GM12878 (cell line): ENCODE measurements at regions not wholly inside any gene's neighbourhood (a gene's known extent, or its start where the extent isn't known, plus 50 kb on each side); places are given as distances from the start of the nearest gene placed in this dataset.

ENCODE experiments used
- ATAC-seq: fragments of 200-7000 bp; cut with Tn5 transposase; 3 replicates; pipeline ENCODE4 v1.9.1; 2020; ENCODE audit warnings: mild to moderate bottlenecking, moderate library complexity
- BruUV-seq: library from RNA; stranded (reverse); fragments of 400-500 nt; replicated peaks from 2 replicates; lab custom pipeline; 2021; lab: Mats Ljungman, UMichigan
- CTCF ChIA-PET: fragments of 300-600 bp; sonication (Branson Sonifier 250); formaldehyde crosslinking; extraction: SDS; loops from one replicate; lab custom pipeline; 2021; ENCODE audit warnings: inconsistent platforms; lab: Yijun Ruan, JAX
- POLR2A ChIA-PET: fragments of 350-600 bp; formaldehyde crosslinking; extraction: SDS; loops from one replicate; lab custom pipeline; 2021; ENCODE audit warnings: inconsistent platforms; lab: Charles Lee
- RAD21 ChIA-PET: fragments of 300-600 bp; sonication (Branson Sonifier 250); formaldehyde crosslinking; loops from one replicate; lab custom pipeline; 2023; ENCODE audit warnings: antibody characterized with exemption; ENCODE audit not compliant: unreplicated experiment; lab: Charles Lee
- SMC1A ChIA-PET: fragments of 300-600 bp; sonication (Branson Sonifier 250); formaldehyde crosslinking; loops from one replicate; lab custom pipeline; 2023; ENCODE audit not compliant: unreplicated experiment, uncharacterized antibody; lab: Charles Lee
- DNase-seq: peaks from one replicate; pipeline ENCODE4 v3.0.0-alpha.2; 2011; ENCODE audit warnings: low read depth, low spot score
- FAIRE-seq: peaks from 3 replicates; lab custom pipeline; 2011; peaks lifted over from hg19 to GRCh38; lab: Jason Lieb, UNC
- H2AFZ ChIP-seq: 2 replicates; pipeline ENCODE4 v1.6.0; 2011; ENCODE audit warnings: low read depth, low read length, control low read depth; ENCODE audit not compliant: control insufficient read depth
- H3K27ac ChIP-seq: 2 replicates; pipeline ENCODE4 v1.5.1; 2011; ENCODE audit warnings: control low read depth; ENCODE audit not compliant: control insufficient read depth, insufficient read depth
- H3K27me3 ChIP-seq, 2 experiments: replicated peaks in 1 of 2; 2 replicates each; pipeline versions ENCODE4 v1.6.0 to v1.6.1; 2011; ENCODE audit warnings: low read length in 1 of 2; ENCODE audit not compliant: control insufficient read depth in 2 of 2, insufficient read depth in 2 of 2
- H3K36me3 ChIP-seq, 2 experiments: 2 replicates each; pipeline ENCODE4 v1.5.1; 2011; ENCODE audit warnings: low read length in 1 of 2; ENCODE audit not compliant: control insufficient read depth in 2 of 2, insufficient read depth in 2 of 2
- H3K4me1 ChIP-seq: 2 replicates; pipeline ENCODE4 v1.6.1; 2011; ENCODE audit warnings: mild to moderate bottlenecking, low read length, moderate library complexity, mixed read lengths; ENCODE audit not compliant: control insufficient read depth, insufficient read depth
- H3K4me2 ChIP-seq: 2 replicates; pipeline ENCODE4 v1.6.0; 2011; ENCODE audit warnings: control low read depth; ENCODE audit not compliant: control insufficient read depth, insufficient read depth
- H3K4me3 ChIP-seq: fragments of 200-600 bp; sonication (generic); 2 replicates; pipeline ENCODE4 v1.5.1; 2016
- H3K79me2 ChIP-seq: 2 replicates; pipeline ENCODE4 v1.6.0; 2011; ENCODE audit warnings: low read length; ENCODE audit not compliant: control insufficient read depth, insufficient read depth
- H3K9ac ChIP-seq: 2 replicates; pipeline ENCODE4 v1.8.0; 2011; ENCODE audit warnings: low read length, control low read depth, mixed read lengths; ENCODE audit not compliant: control insufficient read depth, insufficient read depth
- H3K9me3 ChIP-seq: replicated peaks from 3 replicates; pipeline ENCODE4 v1.5.1; 2011; ENCODE audit warnings: mild to moderate bottlenecking, low read length; ENCODE audit not compliant: control insufficient read depth, insufficient read depth
- H4K20me1 ChIP-seq: 2 replicates; pipeline ENCODE4 v1.6.0; 2011; ENCODE audit not compliant: control insufficient read depth, insufficient read depth
- ATF7 ChIP-seq: fragments of 450-650 bp; IDR thresholded peaks from 2 replicates; pipeline ENCODE4 v1.6.1; 2016; ENCODE audit warnings: low read depth, mild to moderate bottlenecking
- BRCA1 ChIP-seq: IDR thresholded peaks from 2 replicates; pipeline ENCODE4 v1.6.1; 2011; ENCODE audit warnings: low read depth, low read length, improper control_type of control experiment
- CHD1 ChIP-seq: IDR thresholded peaks from 2 replicates; pipeline ENCODE4 v1.6.1; 2012; ENCODE audit warnings: low read depth, low read length, improper control_type of control experiment
- EP300 ChIP-seq, 2 experiments: fragments of 150-350 bp in 1 of 2; IDR thresholded peaks; 2 replicates each; pipeline ENCODE4 v1.6.1; 2011 to 2012; ENCODE audit warnings: low read depth in 2 of 2, low read length in 2 of 2, borderline replicate concordance in 1 of 2, improper control_type of control experiment in 1 of 2, inconsistent platforms in 1 of 2; ENCODE audit not compliant: control insufficient read depth in 1 of 2
- FOXM1 ChIP-seq: IDR thresholded peaks from 2 replicates; pipeline ENCODE4 v1.6.1; 2012; ENCODE audit warnings: low read depth, mild to moderate bottlenecking, inconsistent platforms, low read length, moderate library complexity
- IRF3 ChIP-seq: fragments of 450-650 bp; IDR thresholded peaks from 2 replicates; pipeline ENCODE4 v1.6.1; 2014; ENCODE audit warnings: mild to moderate bottlenecking
- KAT2A ChIP-seq: conservative IDR thresholded peaks from 2 replicates; pipeline ENCODE4 v1.6.1; 2011; ENCODE audit warnings: low read depth, low read length; ENCODE audit not compliant: control insufficient read depth
- PBX3 ChIP-seq: IDR thresholded peaks from 2 replicates; pipeline ENCODE4 v1.6.1; 2011; ENCODE audit warnings: mild to moderate bottlenecking, low read depth, low read length, moderate library complexity; ENCODE audit not compliant: insufficient replicate concordance
- REST ChIP-seq: IDR thresholded peaks from 2 replicates; pipeline ENCODE4 v1.6.1; 2012; ENCODE audit warnings: mild to moderate bottlenecking, low read depth, low read length
- SKIL ChIP-seq: fragments of 450-650 bp; IDR thresholded peaks from 2 replicates; pipeline ENCODE4 v1.6.1; 2017; ENCODE audit warnings: mild to moderate bottlenecking, low read depth, inconsistent platforms; ENCODE audit not compliant: poor library complexity, severe bottlenecking
- SMARCA5 ChIP-seq: fragments of 450-650 bp; IDR thresholded peaks from 2 replicates; pipeline ENCODE4 v1.6.1; 2017; ENCODE audit warnings: mild to moderate bottlenecking
- SPI1 ChIP-seq: IDR thresholded peaks from 2 replicates; pipeline ENCODE4 v1.6.1; 2011; ENCODE audit warnings: low read depth, mild to moderate bottlenecking, low read length, moderate library complexity, borderline replicate concordance; ENCODE audit not compliant: insufficient read depth
- STAT1 ChIP-seq: fragments of 450-650 bp; conservative IDR thresholded peaks from 2 replicates; pipeline ENCODE4 v1.6.1; 2014; ENCODE audit warnings: antibody characterized with exemption, mild to moderate bottlenecking
- TCF12 ChIP-seq: IDR thresholded peaks from 2 replicates; pipeline ENCODE4 v1.6.1; 2011; ENCODE audit warnings: low read depth, mild to moderate bottlenecking, low read length
- ZNF622 ChIP-seq: fragments of 450-650 bp; IDR thresholded peaks from 2 replicates; pipeline ENCODE4 v1.6.1; 2017; ENCODE audit warnings: mild to moderate bottlenecking, inconsistent platforms
- WGBS: methylation state at CpG from one replicate; pipeline ENCODE4 v1.1.6; 2016; ENCODE audit warnings: low lambda C conversion rate; ENCODE audit not compliant: insufficient replicate concordance, insufficient coverage; ENCODE audit errors: missing lambda C conversion rate; 5-methylcytosine and 5-hydroxymethylcytosine counted together
- in situ Hi-C: fragments of 300-500 bp; cut with MboI; formaldehyde crosslinking; loops from 9 replicates; pipeline ENCODE4 v1.14.3; 2018; ENCODE audit warnings: mixed read lengths
- intact Hi-C: fragments of 100-400 bp; cut with micrococcal nuclease; formaldehyde crosslinking; loops from one replicate; pipeline ENCODE4 v1.14.2; 2022; ENCODE audit not compliant: unreplicated experiment

GRCh38 chr3:107172411-107172810, 204.8 kb upstream of the CCDC54 start (continued):
- TF ChIP-seq IRF3 (no peak), SKIL (no peak), EP300 (IDR thresholded peaks at IDR 0.05; ENCODE audit: borderline replicate concordance in 1 of 2, control insufficient read depth in 1 of 2, low read depth in 2 of 2, low read length in 2 of 2) (no peak), ATF7 (no peak), PBX3 (no peak)

- DNase-seq: no peak
- Histone ChIP-seq H3K4me1 (no peaks in the 10 kb centered on the region), H3K9ac (no peak overlapping the region), H3K27ac (no peak overlapping the region), H4K20me1 (no peaks in the 10 kb centered on the region), H2AFZ (no peak overlapping the region), H3K27me3 (no peaks in the 10 kb centered on the region; a peak in 1 of 4 replicates), H3K9me3 (no peaks in the 10 kb centered on the region), H3K79me2 (no peaks in the 10 kb centered on the region), H3K4me3 (no peak overlapping the region), H3K36me3 (no peaks in the 10 kb centered on the region), H3K4me2 (no peak overlapping the region)
- ChIA-PET SMC1A (no interaction called here), CTCF (interaction anchor here (0.6 kb wide), 1 partner anchor 23 kb away, joined by 3 read pairs; no protein-coding TSS in a partner anchor), POLR2A (no interaction called here), RAD21 (no interaction called here)
- 34% methylated on average over 2 of the region's 2 CpGs for WGBS
- intact Hi-C loops (no loop called here), in situ Hi-C loops (no loop called here)
- FAIRE-seq: no peak
- no TSS peak for BruUV-seq
- ATAC-seq: no peak
- no peak for TF ChIP-seq CHD1
- TF ChIP-seq SMARCA5: no peak
- TF ChIP-seq BRCA1: no peak
- TF ChIP-seq STAT1: no peak
- TF ChIP-seq TCF12: no peak
- TF ChIP-seq KAT2A: no peak
- TF ChIP-seq SPI1: no peak
- no peak for TF ChIP-seq REST
- TF ChIP-seq ZNF622: no peak
- TF ChIP-seq FOXM1: no peak
These were observed 192.9 kb upstream of the CCDC54 start for GRCh38 chr3:107184375-107184774.
